ENCODE measurements at regions not wholly inside any gene's neighbourhood (a gene's known extent, or its start where the extent isn't known, plus 50 kb on each side); places are given as distances from the start of the nearest gene placed in this dataset.
A peak's percentile ranks its signal among the peaks of the same experiment; 100 is the strongest.
"Not testable (repeated sequence)": the region's sequence is repeated elsewhere in the genome, so short reads cannot be mapped to it uniquely, and the experiment has no call there.

GRCh38 chrX:120702337-120702736 lies 72.5 kb upstream of the C1GALT1C1 start:
- not testable (repeated sequence) for DNase-seq (ENCODE audit: low spot score)

DNA sequence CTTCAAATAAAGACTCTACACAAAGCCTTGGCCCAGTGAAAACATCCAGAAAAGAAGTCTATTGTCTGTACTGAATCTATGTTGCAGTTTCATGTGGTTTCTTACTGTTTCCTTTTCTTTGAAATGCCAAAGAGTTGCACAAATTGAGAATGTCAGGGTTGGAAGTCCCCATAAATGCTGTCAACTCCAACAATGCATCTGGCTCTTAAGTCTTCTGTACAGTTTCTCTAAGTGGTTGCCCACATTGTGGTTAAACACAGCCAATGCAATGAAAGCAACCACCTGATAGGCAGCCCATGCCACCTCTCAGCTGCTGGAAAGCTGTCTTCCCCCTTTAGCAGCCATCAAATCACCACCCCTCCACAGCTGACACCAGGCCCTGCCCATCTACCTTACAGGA lies 67.2 kb upstream of the C1GALT1C1 start:
- DNase-seq (ENCODE audit: low spot score): peak; percentile 65

GRCh38 chrX:120692319-120692718 lies 62.5 kb upstream of the C1GALT1C1 start:
- no peak for DNase-seq (ENCODE audit: low spot score)

DNA sequence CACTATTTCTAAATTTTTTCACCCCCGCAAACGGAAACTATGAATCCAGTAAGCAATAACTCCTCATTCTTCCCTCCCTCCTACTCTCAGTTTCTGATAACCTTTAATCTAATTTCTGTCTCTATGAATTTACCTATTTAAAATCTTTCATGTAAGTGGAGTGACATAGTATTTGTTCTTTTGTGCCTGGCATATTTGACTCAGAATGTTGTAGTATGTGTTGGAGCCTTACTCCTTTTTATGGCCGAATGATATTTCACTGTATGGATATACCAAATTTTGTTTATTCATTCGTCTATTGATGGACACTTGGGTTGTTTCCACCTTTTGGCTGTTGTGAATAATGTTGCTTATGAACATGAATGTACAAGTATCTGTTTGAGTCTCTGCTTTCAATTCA lies 61.1 kb upstream of the C1GALT1C1 start:
- DNase-seq (ENCODE audit: low spot score): no peak

GRCh38 chrX:120690344-120690743 lies 60.5 kb upstream of the C1GALT1C1 start:
- no peak for DNase-seq (ENCODE audit: low spot score)

- no peak for DNase-seq (ENCODE audit: low spot score)
These were observed 50.2 kb upstream of the C1GALT1C1 start for GRCh38 chrX:120680090-120680489.

Measured in activated CD4-positive, alpha-beta T cell treated with anti-CD3 and anti-CD28 coated beads, Interleukin-2, Interleukin-4, amounts not matched to agents 100 ng/mL and 50 ng/mL, durations not matched to agents 16 hours and 8 hours (primary cell).